ENCODE measurements at regions not wholly inside any gene's neighbourhood (a gene's known extent, or its start where the extent isn't known, plus 50 kb on each side); places are given as distances from the start of the nearest gene placed in this dataset.
"Not testable (repeated sequence)": the region's sequence is repeated elsewhere in the genome, so short reads cannot be mapped to it uniquely, and the experiment has no call there.

DNA sequence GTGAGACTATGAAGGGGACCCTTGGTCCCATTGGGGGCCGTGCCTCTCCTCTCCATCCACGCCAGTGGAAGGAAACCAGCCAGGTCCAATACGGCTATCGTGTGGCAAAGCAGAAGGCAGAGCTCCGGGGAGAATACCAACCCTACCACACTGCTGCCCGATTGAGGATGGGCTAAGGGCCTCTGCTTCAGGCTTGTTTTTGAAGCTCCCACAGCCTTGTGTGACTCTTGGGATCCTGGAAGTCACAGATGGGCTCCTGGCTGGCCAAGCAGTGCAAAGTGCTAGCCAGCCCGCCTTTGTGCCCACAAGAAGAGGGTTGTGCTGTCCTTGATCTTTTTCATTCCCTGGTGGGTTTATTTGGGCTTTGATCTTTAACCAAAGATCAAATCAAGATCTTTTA is 70.6 kb upstream of the ID2 start:
- DNase-seq (ENCODE audit: low read depth in 1 of 2, low spot score in 1 of 2): no peak

DNA sequence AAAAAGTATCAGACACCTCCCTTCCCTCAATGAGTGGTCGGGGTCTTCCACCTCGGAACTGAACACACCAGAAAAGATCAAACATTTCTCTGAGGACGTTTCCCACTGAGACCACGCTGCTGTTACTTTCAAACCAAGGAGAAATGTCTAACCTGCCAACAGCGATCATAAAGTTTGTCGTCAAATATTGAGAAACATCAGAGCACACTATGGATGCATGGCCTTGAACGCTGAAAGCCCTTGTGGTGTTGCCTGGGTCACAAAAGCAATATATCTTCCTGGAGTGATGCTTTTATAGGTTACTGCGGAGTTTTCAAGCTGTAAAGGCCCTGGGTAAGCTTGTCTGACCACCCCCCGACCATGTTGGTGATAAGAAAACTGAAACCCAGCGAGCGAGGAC is 70.2 kb upstream of the ID2 start:
- no peak for DNase-seq (ENCODE audit: low read depth in 1 of 2, low spot score in 1 of 2)

DNA sequence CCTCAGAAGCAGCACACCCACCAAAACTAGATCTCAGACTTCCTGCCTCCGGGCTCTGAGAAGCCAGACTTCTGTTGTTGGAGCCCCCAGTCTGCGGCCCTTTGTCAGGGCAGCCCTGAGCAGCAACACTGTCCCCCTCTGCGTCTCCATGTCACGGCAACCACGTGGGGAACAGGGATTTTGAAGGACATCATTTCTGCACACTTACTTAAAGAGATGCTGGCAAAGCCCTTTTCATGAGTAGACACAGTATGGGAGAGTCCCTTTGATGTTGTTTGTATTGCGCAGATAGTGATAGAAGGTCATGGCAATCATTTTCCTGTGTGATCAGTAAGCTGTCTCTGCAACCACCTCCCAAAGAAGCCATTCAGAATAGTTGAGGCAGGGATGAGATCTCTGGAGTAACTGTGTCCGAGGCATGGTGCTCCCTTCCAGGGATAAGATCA is 69.1 kb upstream of the ID2 start:
- DNase-seq (ENCODE audit: low read depth in 1 of 2, low spot score in 1 of 2): no peak

DNA sequence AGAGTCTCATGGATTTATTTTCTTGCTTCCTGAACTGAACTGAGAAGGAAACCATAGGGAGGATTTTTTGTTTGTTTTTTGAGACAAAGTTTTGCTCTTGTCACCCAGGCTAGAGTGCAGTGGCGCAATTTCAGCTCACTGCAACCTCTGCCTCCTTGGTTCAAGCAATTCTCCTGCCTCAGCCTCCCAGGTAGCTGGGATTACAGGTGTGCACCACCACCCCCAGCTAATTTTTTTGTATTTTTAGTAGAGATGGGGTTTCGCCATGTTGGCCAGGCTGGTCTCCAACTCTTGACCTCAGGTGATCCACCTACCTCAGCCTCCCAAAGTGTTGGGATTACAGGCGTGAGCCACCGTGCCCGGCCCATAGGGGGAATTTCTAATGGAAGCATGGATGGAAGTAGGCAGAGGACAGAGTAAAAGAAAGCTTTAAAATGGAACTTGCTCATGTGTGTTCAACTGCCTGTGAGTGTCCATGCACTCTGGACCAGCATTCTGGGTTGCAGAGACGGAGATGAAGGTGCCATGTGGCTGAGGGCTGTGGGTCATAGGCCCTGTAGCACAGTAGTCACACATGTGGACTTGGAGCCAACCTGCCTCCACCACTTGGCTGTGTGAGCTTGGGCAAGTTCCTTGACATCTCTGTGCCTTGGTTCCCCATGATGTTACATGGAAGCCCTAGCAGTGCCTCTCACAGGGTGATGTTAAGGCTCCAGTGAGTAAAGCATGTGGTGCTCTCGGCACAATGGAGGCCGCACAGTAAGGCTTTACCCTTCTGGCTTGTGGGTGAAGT is 68.5 kb upstream of the ID2 start:
- not testable (repeated sequence) for DNase-seq (ENCODE audit: low read depth in 1 of 2, low spot score in 1 of 2)

DNA sequence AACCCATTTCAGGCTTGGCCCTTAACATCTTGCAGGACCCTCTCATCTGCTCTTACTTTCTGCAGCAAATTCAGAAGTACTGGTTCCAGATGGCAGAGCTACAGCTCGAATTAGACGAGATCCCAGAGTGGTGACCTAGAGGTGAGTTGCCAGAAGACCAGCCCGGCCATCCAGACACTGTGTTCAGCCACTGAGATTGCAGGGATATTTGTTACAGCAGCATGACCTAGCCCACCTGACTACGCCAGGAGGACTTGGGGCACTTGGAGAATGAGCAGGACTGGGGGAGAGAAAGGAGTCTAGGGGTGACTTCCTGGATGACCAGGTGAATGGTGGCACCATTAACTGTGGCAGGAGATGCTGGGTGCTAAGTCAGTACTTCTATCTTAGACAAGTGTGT is 67.2 kb upstream of the ID2 start:
- no peak for DNase-seq (ENCODE audit: low read depth in 1 of 2, low spot score in 1 of 2)

DNA sequence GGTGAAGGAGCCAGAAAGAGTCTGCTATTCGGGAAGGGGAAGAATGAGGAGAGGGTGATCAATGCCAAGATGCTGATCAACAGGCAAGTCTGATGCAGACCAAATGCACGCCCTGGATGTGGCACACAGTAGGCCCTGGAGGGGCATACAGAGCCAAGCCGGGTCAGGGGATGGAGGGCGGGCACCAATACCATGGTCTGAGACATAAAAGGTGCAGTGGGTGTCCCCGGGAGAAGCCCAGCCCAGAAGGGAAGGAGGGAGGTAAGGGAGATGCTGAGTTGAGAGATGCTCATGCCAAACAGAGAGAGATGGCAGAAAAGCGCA is 66.6 kb upstream of the ID2 start:
- DNase-seq (ENCODE audit: low read depth in 1 of 2, low spot score in 1 of 2): no peak

DNA sequence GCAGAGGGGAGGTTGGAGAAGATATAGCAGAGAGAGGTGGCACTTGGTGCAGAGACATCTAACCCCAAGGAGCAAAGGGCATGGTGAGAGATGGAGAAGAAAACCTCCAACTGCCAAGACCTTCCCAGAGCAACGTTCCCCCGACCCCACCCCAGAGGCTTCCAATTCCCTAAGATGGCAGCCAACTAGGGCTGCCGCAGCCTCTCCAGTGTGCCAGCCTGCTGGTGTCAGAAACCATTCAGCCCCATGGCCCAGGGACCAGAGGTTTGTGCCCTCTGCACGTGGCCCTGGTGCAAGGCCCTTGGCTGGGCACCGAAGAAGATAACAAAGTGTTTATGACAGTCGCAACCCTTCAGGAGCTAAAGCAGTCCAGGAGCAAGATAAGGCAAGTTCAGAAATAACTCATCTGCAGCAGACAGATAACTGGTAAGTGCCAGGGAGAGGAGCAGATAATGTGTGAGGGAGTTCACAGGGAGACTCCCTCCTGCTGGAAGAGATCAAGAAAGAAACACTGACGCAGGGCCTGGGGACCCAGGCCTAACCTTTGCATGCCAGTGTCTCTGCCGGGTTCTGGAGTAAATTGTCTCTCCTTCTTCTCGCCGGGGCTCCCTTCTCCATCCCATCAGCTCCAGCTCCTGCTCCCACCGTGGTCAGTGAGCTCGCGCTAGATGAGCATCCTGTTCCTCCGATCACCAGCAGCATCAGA is 66.1 kb upstream of the ID2 start:
- no peak for DNase-seq (ENCODE audit: low read depth in 1 of 2, low spot score in 1 of 2)

DNA sequence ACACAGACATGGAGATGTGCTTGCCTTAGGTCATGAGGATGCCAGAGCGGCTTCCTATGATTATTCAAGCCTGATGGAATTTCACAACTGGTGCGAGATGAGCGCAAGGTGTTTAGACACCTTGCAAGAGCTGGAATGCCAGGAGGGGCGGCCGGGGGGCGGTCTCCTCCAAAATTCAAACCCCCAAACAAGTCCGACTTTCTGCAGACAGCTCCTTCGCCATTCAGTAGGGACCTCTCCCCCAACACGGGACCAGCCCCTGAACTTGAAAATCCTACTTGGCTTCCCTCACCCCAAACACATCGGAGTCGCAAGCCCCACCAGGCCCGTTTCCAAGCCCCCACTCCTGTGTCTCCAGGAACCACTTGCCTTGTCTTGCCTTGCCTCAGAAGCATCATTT is 64.8 kb upstream of the ID2 start:
- no peak for DNase-seq (ENCODE audit: low read depth in 1 of 2, low spot score in 1 of 2)

DNA sequence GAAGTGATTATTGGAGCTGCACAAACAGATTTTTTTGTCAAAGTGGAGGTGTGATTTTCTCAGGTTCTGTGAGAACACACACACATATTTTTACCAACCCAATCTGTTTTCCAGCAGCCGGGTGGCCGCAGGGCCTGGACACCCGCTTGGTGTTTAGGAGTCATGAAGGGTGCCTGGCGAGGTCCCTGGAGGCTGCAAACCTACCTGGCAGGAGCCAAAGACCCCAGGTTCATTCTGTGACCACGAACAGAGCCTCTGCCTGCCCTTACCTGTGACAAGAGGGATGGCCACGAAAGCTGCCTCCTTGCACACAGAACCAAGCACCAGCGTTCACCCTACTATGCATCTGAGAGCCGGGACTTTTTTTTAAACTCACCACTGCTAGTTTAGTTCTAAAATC is 64.3 kb upstream of the ID2 start:
- no peak for DNase-seq (ENCODE audit: low read depth in 1 of 2, low spot score in 1 of 2)

DNA sequence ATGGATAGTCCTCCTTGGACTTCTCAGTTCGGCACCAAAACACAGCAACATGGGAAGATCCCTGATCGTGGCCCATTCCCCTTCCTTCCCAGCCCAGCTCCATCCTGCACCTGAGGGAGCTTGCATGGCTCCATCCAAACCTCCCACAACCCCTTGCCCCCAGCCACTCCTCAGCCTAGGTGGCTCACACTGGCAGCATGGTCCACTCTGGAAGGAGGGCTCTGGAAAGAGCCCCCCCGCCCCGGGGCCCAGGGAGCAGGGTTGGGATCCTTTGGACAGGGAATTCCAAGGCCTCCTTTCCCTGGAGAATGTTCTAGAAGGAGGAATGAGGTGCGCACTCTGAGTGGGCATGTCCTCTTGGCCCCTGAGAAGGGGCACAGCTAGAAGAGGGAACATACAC is 62.8 kb upstream of the ID2 start:
- no peak for DNase-seq (ENCODE audit: low read depth in 1 of 2, low spot score in 1 of 2)

DNA sequence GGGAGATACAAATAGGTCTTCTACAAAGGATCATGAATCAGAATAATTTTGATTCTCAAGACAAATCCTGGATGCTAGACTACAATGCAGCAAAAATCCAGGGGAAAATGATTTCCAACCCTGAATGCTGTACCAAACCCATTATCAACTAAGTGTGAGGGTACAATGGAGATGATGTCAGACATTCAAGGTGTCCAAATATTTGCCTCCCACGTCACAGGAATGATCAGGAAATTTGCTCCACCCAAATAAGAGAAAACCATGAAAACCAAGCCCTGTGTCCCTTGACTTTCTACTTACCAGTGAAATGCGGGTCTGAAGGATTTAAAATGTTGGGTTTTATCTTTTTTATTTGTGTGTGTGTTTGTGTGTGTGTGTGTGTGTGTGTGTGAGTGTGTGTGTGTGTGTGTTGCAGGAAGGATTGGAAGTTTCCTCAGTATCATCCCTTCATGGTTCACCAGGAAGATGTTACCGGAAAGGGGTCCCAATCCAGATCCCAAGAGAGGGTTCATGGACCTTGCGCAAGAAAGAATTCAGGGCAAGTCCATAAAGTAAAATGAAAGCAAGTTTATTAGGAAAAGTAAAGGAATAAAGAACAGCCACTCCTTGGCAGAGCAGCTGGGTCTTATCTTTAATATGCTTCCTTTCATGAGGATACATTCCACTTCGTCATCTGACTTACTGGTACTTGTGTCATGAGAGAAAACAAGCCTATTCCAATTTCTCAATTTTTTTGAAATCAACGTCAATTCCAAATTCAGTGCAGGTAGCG is 61.1 kb upstream of the ID2 start:
- DNase-seq (ENCODE audit: low read depth in 1 of 2, low spot score in 1 of 2): no peak

DNA sequence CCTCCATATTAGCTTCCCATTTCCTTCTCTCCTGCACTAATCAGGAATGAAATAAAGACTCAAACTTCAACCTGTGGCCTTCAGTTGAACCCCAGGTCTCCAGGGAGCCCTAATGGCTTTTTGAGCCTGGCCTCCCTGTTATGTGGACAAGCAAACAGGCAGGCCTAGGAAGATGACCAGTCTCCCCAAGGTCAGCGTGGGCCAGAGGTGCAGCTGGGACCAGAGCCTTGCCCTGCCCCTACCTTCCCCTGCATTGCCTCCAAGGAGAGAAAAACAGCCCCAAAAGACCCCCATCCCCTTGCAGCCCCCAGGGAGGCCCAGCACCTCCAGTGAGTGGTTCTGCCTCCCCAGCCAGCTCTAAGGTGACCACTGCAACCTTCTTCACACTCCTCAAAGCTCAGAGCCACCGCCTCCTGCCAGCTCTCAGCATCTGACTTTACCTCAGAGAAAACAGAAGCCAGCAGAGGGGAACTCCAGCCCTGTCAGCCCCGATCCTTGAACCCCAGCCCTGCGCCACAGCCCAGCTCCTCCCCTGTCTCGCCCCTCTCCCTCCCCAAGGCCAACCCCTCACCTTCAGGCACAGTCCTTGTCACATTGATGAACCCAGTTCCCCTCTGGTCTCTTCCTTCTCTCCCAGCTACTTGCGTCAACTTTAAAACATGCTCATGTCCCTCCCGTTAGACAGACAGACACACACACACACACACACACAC is 59.5 kb upstream of the ID2 start:
- no peak for DNase-seq (ENCODE audit: low read depth in 1 of 2, low spot score in 1 of 2)

DNA sequence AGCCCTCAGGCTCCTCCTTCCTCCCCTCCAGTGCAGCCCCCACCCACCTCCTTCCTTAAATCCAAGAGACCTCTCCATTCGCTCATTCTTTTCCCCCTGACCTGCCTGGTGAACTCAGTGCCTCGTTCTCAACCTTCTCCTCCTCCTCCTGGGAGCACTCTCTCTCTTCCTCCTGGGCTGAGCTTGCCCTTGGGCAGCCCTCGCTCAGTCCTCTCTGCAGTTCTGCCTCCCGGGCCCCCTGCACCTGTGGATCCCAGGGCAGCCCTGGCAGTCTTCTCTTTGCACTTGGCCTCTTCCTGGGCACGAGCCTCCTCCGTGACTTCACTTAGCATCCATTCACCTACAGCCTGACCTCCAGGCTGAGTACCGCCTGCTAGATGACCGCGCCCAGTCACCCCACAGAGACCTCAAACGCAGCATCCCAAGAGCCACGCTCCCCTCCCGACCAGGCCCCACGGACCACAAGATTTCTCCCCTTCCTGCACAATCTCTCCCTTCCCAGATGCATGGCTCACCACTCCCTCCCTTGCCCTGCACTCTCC is 58.9 kb upstream of the ID2 start:
- DNase-seq (ENCODE audit: low read depth in 1 of 2, low spot score in 1 of 2): no peak

DNA sequence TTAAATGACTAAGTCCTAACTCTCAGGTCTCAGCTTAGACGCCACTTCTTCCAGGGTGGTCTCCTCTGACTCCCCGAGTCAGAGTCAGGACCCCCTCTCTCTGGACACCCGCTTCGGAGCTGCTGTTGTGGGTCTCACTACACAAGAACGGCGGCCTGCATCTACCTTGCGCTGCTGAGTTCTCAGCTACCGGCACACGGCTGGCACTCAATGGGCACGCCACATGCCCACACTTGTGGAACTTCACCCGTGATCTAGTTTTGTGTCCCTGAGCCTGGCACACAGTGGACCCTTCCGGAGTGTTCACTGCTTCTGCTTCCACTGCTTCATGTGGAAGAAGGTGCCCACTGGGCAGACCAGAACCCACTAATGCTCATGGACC is 58.3 kb upstream of the ID2 start:
- DNase-seq (ENCODE audit: low read depth in 1 of 2, low spot score in 1 of 2): no peak

DNA sequence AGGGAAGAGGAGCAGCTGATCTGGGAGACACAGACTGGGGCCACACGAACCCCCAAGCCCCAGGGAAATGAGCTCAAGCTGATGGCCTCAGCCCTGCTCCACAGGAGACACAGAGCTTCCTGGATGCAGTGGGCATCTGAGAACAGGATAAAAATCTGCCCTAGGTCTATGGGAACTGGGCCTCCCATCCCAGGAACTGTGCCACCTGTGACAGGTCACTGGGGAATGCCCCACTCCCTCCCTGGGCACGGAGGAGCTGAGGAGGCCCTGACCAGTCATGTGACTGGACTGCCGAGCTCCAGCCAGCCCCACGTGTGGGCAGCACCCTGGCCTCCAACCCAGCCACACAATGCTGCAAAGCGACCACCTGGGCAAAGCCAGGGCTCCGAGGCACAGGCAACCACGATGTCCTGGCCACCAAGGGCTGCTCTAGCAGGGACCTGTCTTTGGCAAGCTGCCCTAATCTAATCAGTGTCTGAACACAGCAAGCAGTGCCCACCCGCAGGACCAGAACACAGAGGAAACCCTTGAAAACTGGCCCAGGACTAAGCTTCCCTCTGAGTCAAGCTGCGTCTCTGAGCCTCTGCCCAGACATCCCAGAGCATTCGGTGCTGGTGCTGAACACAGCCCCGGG is 57.8 kb upstream of the ID2 start:
- no peak for DNase-seq (ENCODE audit: low read depth in 1 of 2, low spot score in 1 of 2)

DNA sequence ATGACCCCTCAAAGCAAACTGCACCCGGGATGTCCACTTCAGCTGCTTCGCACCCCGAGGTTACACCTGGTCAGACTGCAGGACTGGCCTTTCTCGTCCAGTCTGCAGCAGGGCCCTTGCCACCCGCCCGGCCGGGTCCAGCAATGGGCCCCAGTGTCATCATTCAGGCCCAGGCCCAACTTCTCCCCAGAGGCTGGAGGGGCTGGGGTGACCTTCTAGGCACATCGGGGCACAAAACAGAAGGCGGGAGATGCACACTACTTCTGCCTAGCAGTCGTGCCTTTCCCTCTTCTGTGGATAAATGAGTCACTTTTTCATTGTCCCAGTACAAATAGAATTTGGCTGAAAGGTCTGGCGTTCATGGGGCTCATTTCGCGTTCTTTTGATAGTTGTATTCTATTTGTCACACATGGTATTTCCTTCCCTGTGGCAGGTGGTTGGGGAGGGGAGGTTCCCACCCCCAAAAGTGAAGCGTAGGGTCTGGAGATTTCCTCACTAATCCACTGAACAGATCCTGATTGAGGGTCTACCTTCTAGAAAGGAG is 56.9 kb upstream of the ID2 start:
- no peak for DNase-seq (ENCODE audit: low read depth in 1 of 2, low spot score in 1 of 2)

DNA sequence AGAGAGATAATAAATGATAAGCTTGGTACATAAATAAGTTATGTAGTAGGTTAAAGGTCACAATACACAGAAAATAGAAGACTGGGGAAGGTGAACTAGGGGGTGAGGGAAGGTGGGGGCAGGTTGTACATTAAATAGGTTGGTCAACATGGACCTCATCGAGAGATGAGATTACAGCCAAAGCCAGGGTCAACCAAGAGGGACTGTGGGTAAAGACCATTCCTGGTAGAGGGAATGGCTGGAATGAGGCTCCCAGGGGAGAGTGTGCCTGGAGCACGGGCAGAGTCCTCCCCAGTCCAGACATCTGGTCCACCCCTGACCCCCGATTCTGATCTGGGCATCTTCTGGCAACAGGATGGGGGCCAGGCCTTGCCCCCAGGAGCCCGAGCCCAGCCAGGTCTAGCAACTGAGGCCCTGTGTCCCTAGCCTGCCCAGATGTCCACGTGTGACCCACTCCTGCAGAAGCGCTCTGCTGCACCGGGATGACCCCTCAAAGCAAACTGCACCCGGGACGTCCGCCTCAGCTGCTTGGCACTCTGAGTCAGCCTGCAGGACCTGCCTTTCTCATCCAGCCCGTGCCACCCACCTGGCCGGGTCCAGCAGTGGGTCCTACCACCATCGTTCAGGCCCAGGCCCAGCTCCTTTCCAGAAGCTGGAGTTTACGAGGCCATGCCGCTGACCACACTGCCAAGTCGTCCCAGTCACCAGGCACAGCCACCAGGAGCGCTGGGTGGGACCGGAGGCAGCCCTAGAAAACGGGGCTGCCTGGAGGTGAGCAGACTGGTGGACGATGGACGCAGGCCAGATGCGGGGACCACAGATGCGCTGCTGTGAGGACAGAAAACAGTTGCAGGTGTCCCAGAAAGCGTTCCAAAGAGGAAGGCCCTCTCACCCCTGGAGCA is 56.2 kb upstream of the ID2 start:
- no peak for DNase-seq (ENCODE audit: low read depth in 1 of 2, low spot score in 1 of 2)

DNA sequence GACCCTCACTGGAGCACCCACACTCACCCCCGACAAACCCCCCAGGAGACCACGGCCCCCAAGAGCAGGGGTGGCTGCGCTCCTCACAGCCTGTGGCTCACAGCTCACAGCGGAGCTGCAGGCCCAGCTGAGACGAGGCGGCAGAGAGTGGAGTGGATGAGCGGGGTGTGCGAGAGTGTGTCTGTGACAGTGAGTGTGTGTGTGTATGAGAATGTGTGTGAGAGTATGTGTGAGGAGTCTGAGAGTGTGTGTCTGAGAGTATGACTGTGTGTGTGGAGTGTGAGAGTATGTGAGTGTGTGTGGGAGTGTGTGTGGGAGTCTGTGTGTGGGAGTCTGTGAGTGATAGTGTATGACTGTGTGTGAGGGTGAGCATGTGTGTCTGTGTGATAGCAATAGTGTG is 55.3 kb upstream of the ID2 start:
- DNase-seq (ENCODE audit: low read depth in 1 of 2, low spot score in 1 of 2): no peak

DNA sequence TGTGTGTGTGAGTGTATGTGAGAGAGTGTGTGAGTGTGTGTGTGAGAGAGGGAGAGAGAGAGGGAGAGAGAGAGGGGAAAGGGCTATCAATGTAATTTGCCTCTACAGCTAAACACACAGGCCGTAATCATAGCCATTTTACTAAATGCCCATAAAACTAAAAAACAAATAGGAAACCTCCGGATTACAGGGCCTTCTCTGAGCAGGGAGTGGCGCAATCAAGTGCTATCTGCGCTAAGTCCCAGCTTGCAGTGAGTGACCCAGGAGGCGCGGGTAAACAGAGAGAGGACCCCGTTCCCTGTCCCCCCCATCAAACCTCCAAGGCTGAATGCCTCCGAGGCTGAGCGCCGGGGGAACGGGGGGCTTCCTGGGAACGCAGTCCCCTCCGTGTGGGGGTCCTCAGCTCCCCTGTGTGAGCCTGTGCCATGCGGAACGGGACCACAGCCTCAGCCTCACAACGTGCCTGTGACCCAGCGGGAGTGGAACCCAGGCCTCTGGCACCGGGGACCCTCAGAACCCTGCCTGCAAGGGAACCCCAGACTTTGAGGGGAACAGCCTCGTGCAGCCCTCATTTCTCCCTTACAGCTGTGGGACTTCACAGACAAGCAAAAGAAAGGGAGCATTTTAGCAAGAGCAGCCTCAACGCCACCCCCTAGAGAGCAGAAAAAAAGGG is 54.7 kb upstream of the ID2 start:
- DNase-seq (ENCODE audit: low read depth in 1 of 2, low spot score in 1 of 2): no peak
